ENCODE measurements at regions not wholly inside any gene's neighbourhood (a gene's known extent, or its start where the extent isn't known, plus 50 kb on each side); places are given as distances from the start of the nearest gene placed in this dataset.

DNA sequence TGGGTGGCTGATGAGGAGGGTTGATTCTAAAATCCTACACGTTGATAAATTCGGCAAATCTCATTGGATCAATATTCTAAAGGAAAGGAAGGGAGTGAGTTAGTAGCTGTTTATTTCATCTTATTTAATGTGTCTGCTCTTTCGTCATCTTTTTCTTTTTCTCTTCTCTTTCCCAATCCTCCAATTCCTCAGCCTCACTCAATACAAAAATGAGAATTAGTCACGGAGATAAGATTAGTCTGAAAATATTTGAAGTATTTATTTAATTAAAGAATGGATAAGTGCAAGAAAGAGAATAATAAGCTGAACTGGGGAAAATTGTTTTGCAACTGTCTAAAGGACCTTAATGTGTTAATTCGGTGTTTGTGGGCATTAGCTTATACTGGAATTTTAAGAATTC lies 1095.1 kb downstream of the DTWD2 start:
- DNase-seq (ENCODE audit: low read depth): no peak

DNA sequence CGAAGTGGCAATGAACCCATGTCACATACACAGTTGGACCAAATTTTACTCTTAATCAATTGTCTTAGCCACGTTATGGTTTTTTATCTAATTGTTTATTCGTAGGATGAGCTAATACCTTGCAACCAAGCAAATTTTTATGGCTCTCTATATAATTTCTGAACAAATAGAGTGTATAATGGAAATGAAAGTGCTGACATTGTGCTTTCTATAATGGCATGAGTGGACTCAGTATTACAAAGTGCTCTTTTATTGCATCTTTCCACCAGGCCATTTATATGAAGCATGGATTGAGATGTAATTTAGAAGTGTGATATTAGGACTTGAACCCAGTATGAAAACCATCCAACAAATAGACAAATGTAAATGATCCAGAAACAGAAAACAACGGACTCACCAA lies 1096.0 kb downstream of the DTWD2 start:
- no peak for DNase-seq (ENCODE audit: low read depth)

DNA sequence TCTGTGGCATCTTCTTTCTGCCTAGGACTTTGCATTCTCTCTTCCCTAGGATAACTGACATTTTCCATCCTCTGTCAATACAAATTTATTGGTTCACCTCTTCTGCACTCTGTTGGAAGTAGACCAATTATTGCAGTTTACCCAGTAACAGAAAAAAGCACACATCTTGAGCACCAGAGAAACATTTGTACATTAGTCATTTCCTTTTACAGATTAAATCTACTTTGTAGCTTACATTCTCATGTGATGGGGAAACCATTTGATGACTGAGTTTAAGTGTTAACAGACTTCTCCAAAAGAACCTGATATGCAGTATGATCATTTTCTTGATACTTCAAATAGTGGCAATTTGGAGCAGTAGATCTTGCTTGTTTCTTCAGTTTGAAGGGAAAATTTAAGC lies 1098.8 kb downstream of the DTWD2 start:
- peak; percentile 62 for DNase-seq (ENCODE audit: low read depth)

DNA sequence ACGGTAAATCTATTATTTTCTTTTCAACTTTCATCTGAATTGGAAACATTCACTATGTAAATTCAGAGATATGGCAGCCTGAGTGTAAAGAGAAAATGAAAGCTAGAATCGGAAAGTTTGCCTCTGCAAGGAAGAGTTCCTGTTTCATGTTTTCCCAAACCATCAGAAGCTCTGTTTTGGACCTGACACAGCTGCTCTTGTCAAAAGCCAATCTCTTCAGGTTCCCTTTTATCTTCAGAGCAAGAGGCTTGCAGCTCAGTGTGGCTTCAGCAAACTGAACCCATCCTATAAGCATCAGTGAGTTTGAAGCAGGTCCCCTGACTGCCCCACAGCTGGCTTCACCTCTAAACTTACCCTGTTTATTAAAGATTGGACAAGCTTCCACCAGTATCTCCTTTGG lies 1099.7 kb downstream of the DTWD2 start:
- no peak for DNase-seq (ENCODE audit: low read depth)

DNA sequence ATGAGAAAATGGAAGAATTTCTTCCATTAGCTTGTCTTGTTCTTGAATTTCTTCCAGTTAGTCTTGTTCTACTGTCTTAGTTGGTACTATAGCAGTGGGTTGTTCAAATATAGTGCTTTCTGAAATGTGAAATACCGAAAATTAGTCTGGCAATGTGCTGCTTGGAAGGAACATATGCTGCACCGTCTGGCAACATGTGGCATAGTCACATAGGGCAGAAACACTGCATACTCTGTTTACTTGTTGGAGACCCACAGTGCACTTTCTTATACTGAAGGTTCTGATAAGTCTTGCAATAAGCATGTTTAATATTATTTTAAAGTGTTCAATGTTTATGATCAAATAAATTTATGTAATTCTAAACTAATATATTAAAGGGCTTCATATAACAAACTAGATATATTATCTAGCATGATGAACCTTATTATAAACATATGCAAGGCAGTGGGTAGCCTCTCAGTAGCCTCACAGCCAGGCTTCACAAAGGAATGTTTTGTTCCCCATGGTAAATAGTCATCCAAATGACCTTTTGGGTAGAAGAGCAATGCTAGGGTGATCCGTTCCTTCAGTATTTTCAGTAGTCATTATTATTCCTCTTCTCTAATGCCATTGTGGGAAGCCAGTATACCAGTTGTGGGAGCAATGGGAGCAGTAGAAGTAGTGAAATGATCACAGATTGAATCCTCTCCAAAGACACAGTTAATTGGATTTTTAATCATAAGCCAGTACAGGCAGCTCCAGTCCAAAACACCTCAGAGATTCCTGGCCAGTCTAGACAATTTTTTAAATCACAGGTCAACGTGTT lies 1106.7 kb downstream of the DTWD2 start:
- DNase-seq (ENCODE audit: low read depth): no peak

DNA sequence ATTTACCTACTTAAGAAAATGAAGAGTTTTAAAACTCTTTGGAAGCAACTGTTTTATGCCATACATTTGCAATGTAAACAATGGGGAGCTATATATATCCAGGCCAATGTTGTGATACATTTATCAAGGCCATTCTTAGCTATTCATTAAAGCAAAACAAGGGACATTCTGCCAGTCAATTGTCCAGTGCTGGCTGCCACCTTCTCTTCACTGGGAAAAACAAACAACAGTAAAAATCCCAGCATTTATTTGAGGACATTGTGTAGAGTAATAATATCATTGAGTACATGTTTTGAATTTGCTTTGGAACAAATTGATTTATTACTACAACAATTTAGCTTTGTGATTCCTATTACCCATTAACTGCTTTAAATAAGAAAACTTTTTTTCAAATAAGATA lies 1107.4 kb downstream of the DTWD2 start:
- no peak for DNase-seq (ENCODE audit: low read depth)

DNA sequence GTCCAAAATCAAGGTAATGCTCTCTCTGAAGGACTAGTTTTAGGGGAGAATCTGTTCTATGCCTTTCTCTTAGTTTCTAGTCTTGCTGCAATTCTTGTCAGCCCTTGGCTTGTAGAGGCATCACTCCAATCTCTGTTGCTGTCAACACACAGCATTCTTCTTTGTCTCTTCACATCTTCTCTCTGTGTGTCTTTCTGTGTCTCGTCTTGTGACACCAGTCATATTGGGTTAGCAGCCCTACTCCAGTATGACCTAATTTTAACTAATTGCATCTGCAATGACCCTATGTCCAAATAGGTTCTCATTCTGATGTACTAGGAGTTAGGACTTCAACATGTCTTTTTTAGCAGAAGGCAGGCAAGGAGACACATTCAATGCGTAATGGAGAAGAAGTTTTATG lies 1110.6 kb downstream of the DTWD2 start:
- DNase-seq (ENCODE audit: low read depth): no peak

DNA sequence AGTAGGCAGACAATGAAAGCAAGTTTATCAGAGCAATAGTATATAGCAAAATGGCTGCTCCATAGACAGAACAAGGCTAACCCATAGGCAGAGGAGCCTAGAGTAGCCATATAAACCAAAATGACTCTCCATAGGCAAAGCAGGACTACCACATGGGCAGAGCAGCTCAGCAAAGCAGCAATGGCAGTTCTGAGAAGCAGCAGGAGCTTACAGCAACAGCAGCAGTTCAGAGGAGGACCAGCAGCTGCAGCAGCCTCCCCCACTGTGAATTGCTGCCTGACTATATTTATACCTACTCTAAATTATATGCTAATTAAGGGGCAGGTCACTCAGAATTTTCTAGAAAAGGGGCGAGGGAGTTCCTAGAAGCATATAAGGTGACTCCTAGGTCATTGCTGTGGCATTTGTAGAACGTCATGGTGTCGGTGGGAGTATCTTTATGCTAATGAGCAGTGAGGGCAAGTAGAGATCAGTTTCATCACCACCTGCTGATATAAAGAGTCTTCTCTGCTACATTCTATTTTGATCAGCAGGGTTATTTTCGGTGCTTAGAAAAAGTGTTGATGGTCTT lies 1115.5 kb downstream of the DTWD2 start:
- no peak for DNase-seq (ENCODE audit: low read depth)

DNA sequence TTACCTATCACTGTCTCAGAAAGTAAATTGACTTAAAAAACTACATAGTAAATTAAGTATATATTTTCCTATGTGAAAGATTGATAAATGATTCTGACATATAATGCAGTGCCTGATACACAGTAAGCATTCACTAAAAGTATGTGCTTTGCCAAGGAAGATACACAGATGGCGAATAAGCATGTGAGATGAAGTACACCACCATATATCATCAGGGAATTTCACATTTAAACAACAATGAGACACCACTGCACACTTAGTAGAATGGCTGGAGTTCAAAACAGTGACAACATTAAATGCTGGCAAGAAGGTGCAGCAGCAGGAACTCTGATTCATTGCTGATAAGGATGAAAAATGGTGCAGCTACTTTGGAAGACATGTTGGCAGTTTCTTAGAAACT lies 1118.8 kb downstream of the DTWD2 start:
- no peak for DNase-seq (ENCODE audit: low read depth)

DNA sequence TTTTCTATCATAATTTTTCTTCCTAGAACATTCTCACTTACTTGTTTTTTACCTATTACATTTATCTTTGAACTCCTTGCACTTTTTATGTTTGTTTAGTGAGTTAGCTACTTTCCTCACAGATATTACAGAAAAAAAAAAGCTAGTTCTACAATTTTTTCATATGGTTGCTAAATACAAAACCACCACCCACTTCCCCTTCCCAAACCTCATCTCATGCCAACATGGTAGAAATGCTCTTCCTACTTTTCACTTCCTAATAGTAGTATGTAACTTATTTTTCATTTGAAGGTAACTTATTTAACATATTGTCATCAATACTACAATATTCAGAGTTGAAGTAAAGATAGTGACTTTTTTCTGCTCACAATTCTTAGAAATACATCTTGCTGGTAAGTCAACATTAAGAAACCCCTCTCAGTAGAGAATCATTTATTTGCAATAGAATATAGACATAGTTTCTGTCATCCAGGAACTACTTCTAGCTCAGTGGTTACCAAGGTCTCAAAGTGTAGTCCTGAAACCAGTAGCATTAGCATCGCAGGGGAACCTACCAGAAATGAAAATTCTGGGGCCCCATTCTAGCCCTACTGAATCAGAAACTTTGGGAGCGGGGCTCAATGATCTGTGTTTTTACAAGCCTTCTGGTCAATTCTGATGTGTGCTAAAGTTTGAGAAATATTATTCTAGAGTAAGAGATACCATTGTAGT lies 1124.6 kb downstream of the DTWD2 start:
- DNase-seq (ENCODE audit: low read depth): no peak

DNA sequence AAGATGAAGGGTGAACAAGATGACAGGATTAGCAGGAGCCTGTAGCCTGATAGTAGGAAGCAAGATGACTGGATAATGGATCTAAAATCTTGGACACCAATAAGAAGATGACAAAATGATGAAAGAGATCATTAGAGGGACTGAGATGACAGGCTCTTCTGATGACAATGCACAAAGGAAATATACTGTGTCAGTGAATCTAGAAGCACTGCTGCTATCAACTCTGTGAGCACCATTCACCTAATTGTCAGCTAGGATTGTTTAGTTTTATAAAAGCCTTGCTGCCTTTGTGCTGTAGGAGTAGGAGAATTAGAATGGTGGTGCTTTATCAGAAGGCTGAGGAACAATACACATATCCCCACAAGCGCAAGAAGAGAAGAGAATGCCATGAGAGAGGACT lies 1127.8 kb downstream of the DTWD2 start:
- DNase-seq (ENCODE audit: low read depth): no peak

DNA sequence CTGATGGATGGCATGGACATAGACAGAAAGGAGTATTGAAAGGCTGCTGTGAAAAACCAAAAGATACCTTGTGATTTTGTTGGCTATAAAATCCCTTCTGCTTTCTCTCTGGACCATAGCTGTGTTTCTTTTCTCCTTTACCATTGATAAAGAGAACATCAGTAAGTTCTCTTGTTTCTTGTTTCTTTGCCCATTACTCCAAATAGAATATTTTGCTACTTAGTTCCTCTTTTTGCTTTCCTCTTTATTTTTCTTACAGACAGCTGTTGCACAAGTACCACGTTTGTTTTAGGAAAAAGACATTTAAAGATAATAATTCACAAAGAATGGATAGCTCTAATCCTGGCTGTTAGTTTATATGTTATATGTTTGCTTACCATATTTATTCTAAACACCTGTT lies 1129.2 kb downstream of the DTWD2 start:
- no peak for DNase-seq (ENCODE audit: low read depth)

DNA sequence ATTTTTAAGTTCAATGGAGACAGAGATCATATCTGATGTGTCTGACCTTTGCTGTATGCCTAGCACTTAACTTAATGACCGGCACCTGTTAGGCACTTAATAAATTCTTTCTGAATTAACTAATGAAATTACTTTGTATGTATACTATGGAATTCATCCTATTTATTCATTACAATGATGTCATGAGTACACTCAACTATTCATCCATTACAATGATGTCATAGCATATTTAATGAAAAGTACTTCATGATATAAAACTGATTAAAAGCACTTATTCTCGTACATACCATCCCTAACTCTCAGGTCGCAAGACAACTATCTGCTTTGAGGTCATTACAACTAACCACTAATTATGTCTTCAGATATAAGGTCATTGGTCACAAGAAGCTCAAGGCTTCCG lies 1131.6 kb downstream of the DTWD2 start:
- DNase-seq (ENCODE audit: low read depth): no peak

DNA sequence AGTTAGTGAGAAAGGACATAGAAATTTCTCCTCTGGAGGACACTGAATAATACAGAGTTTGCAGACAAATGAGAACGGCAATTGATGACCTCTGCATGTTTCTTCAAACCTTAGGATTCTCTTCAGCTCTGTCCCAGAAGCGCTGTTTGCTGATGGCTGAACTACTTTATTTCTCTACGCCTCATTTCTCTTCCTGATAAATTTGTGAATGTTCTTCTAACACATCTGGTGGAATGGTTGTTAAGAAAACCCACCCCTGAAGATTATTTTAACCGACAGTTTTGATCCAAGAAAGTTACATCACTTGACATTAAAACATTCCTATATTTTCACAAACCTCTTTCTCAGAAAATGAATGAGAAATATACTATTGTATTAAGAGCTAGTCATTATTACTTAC lies 1150.6 kb downstream of the DTWD2 start:
- no peak for DNase-seq (ENCODE audit: low read depth)

DNA sequence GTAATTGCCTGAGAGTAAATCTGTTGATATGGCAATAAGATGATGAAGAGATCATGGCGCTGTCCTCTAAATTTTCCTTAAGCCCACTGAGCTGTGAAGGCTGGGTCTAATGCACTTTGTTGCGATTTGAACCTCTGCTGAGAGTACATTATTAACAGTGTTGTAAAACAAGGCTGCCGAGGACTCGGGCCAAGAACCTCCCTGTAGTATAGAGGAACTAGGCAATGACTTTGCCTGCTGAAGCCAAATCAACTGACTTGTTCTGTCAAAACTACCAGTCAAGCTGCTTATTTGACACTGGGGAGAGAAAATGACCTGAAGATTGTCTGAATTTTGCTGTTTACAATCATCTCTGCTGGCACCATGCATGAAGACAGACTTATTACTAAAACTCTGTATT lies 1154.7 kb downstream of the DTWD2 start:
- no peak for DNase-seq (ENCODE audit: low read depth)

DNA sequence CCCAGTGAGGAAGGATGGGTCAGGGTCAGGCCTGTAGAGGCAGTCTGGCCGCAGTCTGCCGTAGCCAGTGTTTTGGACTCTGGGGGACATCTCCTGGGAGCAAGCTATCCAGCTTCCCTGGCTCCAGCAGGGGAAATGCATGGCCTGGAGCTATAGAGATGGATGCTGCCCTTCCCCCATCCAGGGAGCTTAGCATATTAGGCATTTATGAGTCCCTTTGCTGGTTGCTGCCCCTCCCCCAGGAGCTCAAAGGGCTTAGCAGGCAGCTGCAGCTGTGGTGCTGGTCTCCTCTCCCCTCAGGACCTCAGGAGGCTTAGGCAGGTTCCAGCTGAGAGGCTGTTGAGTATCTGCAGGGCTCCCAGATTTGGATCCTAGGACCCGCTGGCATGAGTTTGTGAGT lies 1158.7 kb downstream of the DTWD2 start:
- DNase-seq (ENCODE audit: low read depth): no peak

DNA sequence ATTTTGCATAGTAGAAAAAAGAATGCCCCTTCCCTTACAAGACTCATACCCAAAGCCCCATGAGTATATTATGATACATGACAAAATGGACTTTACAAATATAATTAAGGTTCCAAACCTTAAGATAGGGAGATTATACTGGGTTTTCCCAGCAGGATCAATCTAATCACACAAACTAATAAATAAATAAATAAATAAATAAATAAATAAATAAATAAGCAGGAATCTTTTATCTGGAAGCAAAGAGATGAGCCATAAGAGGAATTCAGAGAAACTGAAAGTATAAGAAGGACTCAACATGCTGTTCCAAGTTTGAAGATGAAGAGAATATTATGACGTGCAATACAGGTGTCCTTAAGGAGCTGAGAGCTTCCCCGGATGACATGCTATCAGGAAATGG lies 1174.5 kb downstream of the DTWD2 start:
- DNase-seq (ENCODE audit: low read depth): no peak

DNA sequence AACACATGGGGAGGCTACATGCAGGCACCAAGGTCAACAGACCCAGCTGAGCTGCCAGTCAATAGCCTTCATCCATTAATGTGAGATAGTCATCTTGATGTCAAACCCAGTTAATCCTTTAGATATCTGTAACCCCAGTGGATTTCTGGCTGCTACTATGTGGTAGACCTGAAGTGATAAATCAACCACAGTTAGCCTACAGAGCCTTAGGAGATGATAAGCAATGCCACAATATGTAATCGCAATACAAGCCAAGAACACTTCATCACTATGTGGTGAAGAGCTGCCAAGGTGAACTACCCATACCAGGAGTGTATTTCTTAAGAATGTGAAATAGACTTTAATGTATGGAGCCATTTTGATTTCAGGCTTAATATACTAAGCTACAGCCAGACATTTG lies 1175.5 kb downstream of the DTWD2 start:
- no peak for DNase-seq (ENCODE audit: low read depth)

DNA sequence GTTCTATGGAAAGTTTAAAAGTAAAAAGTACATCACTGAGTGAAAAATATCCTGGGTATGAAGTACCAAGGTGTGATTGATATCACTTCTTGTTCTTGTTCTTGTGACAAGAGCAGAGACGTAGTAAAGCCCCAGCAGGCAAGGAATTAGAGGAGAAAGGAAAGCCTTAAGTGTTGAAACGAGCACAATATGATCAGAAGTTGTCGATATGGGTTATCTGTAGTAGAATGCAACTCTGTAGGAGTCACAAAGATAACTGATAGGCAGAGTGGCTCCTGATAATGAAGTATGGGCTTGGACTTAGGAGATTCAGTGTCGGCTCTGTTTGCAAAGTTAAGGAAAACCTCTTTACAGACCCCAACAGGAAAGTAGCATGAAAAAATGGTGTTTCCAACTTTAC lies 1179.1 kb downstream of the DTWD2 start:
- no peak for DNase-seq (ENCODE audit: low read depth)

DNA sequence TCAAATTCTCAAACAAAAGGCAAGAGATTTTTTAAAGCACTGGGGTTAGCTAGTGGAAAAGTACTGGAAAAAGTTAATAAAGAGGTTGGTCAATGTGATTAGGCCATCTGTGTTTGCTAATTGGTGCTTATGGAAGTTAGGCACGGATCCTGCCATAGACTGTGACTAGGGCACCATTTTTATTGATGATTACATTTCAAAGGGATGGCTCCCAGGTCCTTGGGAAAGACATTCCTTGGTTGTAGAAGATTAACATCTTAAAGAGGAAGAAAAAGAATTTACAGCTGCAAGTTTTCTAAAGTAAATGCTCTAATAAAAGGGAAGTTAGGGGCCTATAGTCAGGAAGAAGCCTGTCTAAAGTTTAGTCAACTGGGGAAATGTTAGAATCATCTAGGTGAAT lies 1183.3 kb downstream of the DTWD2 start:
- DNase-seq (ENCODE audit: low read depth): no peak

DNA sequence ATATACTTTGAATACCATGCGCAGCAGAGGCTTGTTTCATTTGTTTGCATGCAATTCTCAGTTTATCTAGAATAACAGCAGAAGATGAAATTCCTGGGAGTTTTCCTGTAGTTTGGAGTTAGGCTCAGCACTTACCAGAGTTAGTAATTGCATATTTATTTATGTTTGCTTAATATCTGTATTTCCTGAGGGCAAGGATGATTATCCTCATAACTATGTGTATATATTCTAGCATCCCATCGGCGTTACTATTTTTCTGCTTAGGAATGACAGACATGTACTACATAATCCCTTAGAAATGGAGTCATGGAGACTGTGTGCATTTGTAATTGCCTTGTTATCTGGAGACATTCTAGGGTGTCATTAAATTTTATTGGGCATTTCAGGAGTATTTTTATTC lies 1184.8 kb downstream of the DTWD2 start:
- DNase-seq (ENCODE audit: low read depth): peak; percentile 80

DNA sequence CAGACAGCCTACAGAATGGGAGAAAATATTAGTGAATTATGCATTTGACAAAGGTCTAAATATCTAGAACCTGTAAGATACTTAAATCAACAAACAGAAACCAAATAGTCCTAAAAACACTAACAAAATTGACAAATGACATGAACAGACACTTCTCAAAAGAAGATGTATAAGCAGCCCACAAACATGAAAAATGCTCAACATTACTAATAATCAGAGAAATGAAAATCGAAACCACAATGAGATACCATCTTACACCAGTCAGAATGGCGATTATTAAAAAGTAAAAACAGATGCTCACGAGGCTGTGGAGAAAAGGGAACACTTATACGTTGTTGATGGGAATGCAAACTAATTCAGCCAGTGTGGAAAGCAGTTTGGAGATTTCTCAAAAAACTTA lies 1186.8 kb downstream of the DTWD2 start:
- DNase-seq (ENCODE audit: low read depth): no peak

DNA sequence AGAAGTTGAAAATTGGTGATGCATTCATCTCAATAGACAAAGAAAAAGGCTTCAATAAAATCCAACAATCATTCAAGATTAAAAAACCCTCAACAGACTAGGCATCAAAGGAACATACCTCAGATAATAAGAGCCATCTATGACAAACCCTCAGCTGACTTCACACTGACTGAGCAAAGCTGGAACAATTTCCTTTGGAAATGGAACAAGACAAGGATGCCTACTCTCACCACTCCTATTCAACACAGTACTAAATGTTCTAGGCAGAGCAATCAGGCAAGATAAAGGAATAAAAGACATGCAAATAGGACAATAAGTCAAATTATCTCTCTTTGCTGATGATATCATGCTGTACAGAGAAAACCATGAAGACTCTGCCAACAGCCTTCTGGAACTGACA lies 1188.1 kb downstream of the DTWD2 start:
- DNase-seq (ENCODE audit: low read depth): peak; percentile 23

DNA sequence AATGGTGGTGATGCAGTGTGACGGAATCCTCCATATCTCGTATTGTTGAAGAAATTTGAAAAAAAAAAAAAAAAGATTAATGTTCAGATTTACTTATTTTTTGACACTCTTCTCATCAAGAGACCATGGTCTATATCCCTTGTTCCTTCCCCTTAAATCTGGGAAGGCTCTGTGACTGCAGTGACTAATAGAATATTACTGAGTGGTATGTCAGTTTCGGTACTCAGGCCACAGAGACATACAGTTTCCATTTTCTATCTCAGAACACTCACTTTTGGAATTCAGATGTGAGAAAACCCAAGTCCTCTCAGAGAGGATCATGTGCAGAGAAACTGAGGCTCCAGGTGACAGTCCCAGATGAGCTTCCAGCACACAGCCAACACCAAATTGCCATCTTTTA lies 1193.5 kb downstream of the DTWD2 start:
- DNase-seq (ENCODE audit: low read depth): no peak
